ENCODE measurements at regions not wholly inside any gene's neighbourhood (a gene's known extent, or its start where the extent isn't known, plus 50 kb on each side); places are given as distances from the start of the nearest gene placed in this dataset.
"Not testable (repeated sequence)": the region's sequence is repeated elsewhere in the genome, so short reads cannot be mapped to it uniquely, and the experiment has no call there.

DNA sequence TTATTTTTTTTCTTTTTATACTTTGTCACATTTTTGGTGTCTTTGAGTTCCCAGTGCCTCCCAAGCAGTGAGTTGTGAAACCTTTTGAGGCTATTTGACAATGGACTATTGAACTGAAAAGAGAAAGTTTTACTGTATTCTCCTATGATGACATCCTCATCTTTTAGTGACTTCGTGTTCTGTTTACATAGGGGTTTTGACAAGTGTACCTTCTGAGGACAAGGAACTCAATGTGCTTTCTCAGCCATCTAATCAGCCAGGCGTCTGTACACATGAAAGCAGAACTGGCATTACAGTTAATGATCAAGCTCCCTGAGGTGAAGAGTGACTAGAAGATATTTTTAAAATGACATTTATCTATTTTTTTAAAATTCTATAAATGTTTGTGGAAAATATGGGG lies 175.5 kb downstream of the ANXA1 start:
- DNase-seq (ENCODE audit: low read depth) = no peak

DNA sequence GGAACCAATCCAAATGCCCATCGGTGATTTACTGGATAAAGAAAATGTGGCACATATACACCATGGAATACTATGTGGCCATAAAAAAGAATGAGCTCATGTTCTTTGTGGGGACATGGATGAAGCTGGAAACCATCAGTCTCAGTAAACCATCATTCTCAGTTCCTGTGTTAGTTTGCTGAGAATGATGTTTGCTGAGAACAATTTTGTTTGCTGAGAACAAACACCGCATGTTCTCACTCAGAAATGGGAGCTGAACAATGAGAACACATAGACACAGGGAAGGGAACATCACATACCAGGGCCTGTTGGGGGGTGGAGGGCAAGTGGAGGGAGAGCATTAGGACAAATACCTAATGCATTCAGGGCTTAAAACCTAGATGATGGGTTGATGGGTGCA lies 185.5 kb downstream of the ANXA1 start:
- not testable (repeated sequence) for DNase-seq (ENCODE audit: low read depth)

More for the DNA sequence above, 175.5 kb downstream of the ANXA1 start:
- no peak overlapping the region for H3K4me3 ChIP-seq (ENCODE audit: low read depth, low read length)
- TF ChIP-seq, protein P1, sequence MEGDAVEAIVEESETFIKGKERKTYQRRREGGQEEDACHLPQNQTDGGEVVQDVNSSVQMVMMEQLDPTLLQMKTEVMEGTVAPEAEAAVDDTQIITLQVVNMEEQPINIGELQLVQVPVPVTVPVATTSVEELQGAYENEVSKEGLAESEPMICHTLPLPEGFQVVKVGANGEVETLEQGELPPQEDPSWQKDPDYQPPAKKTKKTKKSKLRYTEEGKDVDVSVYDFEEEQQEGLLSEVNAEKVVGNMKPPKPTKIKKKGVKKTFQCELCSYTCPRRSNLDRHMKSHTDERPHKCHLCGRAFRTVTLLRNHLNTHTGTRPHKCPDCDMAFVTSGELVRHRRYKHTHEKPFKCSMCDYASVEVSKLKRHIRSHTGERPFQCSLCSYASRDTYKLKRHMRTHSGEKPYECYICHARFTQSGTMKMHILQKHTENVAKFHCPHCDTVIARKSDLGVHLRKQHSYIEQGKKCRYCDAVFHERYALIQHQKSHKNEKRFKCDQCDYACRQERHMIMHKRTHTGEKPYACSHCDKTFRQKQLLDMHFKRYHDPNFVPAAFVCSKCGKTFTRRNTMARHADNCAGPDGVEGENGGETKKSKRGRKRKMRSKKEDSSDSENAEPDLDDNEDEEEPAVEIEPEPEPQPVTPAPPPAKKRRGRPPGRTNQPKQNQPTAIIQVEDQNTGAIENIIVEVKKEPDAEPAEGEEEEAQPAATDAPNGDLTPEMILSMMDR (IDR thresholded peaks at IDR 0.05; ENCODE audit: insufficient read depth, low read depth, low read length, missing control alignments) = no peak

DNA sequence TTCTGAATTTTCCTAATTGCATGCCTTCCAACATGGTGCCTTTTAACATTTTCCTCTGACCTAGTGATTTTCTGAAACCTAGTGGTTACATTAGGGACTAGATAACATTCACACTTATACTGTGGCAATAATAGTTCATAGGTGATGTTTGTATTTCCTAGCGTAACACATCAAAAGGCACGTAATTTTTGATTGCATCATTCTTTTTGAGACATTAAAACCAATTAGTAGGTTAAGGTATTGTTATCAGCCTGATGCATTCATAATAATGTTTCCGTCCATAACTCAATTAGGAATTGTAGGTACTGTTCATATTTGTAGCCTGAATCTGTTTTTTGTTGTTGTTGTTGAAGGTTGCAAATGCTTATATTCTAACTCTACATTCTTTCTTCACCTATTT lies 192.4 kb downstream of the ANXA1 start:
- no peak for DNase-seq (ENCODE audit: low read depth)
- H3K4me3 ChIP-seq (ENCODE audit: low read depth, low read length) = no peak overlapping the region
- TF ChIP-seq, protein P1 (IDR thresholded peaks at IDR 0.05; ENCODE audit: insufficient read depth, low read depth, low read length, missing control alignments) = no peak

More for the DNA sequence above, 185.5 kb downstream of the ANXA1 start:
- H3K4me3 ChIP-seq (ENCODE audit: low read depth, low read length) = not testable (repeated sequence)

DNA sequence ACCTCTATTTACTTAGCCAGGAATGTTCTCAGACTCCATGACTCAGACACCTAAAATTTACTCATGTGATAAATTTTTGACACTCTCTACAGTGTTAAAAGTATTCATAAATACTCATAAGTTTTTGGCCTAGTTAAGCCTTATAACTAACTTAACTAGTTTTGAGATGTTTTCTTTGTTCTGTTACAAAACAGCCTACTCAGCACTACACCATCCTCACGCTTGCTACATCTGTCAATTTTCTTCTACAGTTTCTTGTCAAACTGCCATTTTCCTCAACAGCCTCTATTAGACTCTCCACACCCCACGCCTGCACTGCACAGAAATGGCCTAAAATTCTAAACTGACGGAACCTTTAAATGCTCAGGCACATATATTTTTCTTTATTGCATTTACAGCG lies 195.5 kb downstream of the ANXA1 start:
- no peak for DNase-seq (ENCODE audit: low read depth)
- no peak overlapping the region for H3K4me3 ChIP-seq (ENCODE audit: low read depth, low read length)
- TF ChIP-seq, protein P1 (IDR thresholded peaks at IDR 0.05; ENCODE audit: insufficient read depth, low read depth, low read length, missing control alignments) = no peak

GRCh38 chr9:73347720-73348119 lies 196.1 kb downstream of the ANXA1 start:
- no peak for DNase-seq (ENCODE audit: low read depth)
- no peak overlapping the region for H3K4me3 ChIP-seq (ENCODE audit: low read depth, low read length)
- TF ChIP-seq, protein P1 (IDR thresholded peaks at IDR 0.05; ENCODE audit: insufficient read depth, low read depth, low read length, missing control alignments) = no peak

DNA sequence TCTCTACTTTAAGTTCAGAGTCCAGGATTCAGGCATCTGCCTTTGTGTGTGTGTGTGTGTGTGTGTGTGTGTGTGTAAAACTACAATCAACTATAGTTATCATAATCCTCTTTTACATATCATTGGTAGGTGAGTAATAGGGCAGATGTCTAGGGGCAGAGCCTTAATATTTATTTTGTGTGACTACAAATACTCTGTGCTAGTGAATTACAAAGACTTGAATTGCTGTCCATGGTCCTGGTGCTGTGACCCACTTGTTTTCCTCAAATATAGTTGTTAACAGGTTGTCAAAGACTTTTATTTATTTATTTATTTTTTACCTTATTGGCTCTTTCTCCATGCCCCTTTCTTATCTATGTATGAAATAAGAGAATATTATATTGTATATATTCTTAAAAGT lies 196.8 kb downstream of the ANXA1 start:
- DNase-seq (ENCODE audit: low read depth) = peak; percentile 7
- TF ChIP-seq, protein P1 (IDR thresholded peaks at IDR 0.05; ENCODE audit: insufficient read depth, low read depth, low read length, missing control alignments) = no peak

DNA sequence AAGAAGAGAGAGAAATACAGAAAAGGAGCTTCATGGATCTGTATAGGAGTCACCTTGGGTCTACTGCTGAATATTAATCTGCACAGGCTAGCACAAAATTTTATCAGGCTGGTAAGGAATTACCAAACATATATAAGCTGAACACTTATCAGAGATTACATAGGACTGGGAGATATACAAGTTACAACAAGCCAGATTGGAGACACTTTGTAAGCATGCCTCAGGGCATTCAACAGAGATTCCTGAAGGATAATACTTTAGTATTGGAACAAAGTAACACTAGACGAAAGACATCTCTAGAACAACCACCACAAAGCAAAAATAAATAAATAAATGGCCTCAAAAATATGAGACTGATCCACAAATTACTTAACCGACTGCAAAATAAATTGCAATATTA lies 197.8 kb downstream of the ANXA1 start:
- no peak for DNase-seq (ENCODE audit: low read depth)
- TF ChIP-seq, protein P1 (IDR thresholded peaks at IDR 0.05; ENCODE audit: insufficient read depth, low read depth, low read length, missing control alignments) = no peak
- H3K4me3 ChIP-seq (ENCODE audit: low read depth, low read length) = no peak overlapping the region

More for the DNA sequence above, 196.8 kb downstream of the ANXA1 start:
- H3K4me3 ChIP-seq (ENCODE audit: low read depth, low read length) = no peak overlapping the region
